Spleen (tissue), 3 donors: ENCODE measurements at regions not wholly inside any gene's neighbourhood (a gene's known extent, or its start where the extent isn't known, plus 50 kb on each side); places are given as distances from the start of the nearest gene placed in this dataset.

Experiments used
- POLR2A ChIP-seq, 3 donors: fragments of 450-650 bp; IDR thresholded peaks; one replicate each; pipeline ENCODE4 v1.5.1; 2017; ENCODE audit warnings: antibody characterized with exemption in 3 of 3, mild to moderate bottlenecking in 1 of 3
- POLR2AphosphoS5 ChIP-seq, 3 donors: sonication (generic); formaldehyde crosslinking; IDR thresholded peaks; one replicate each; pipeline ENCODE4 v1.5.1; 2017; ENCODE audit warnings: antibody characterized with exemption in 3 of 3

DNA sequence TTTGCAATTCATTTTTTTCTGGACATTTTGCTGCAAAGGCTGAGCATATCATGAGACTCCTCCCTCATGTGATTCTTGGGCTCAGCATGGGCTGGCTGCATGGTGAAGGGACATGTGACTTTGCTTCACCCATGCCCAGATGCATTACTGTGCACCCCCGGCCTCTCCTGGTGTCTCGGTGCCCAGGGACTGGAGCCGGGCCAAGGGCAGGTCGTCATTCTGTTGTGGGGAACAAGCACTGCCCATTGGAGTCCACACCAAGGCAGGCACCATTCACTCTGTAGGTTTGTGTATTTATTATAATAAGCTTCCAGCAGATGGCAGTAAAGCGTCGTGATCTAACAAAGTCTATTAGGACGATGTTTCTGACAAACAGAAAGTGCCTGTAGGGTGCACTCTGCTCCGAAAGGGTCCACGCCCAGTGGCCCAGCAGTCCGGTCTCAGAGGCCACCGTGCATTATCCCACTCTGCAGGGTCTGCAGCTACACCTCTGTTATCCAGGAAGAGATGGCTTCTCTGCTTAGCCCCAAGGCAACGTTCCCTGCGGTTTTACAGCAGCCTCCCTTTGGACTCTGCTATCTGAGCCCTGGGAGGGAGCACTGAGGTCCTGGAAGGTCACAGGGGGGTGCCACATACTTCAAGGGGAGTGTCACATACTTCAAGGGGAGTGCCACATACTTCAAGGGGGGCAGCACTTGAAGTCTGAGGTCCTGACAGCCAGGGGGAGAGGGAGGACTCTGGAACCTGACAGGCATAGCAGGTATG lies 219.6 kb downstream of the TSN start:
- TF ChIP-seq POLR2A (IDR thresholded peaks at IDR 0.05) (no peak), POLR2AphosphoS5 (IDR thresholded peaks at IDR 0.05) (no peak)
